GM12878 (cell line): ENCODE measurements at regions not wholly inside any gene's neighbourhood (a gene's known extent, or its start where the extent isn't known, plus 50 kb on each side); places are given as distances from the start of the nearest gene placed in this dataset.

Experiments
- KLF5 ChIP-seq: fragments of 450-650 bp; IDR thresholded peaks from 2 replicates; pipeline ENCODE4 v1.6.1; 2014; ENCODE audit warnings: mild to moderate bottlenecking; ENCODE audit not compliant: partially characterized antibody
- MYB ChIP-seq: fragments of 150-350 bp; IDR thresholded peaks from 2 replicates; pipeline ENCODE4 v1.6.1; 2014; ENCODE audit warnings: mild to moderate bottlenecking, low read depth, low read length, borderline replicate concordance
- NFIC ChIP-seq: IDR thresholded peaks from 2 replicates; pipeline ENCODE4 v1.6.1; 2012; ENCODE audit warnings: low read depth, mild to moderate bottlenecking, inconsistent platforms, low read length, moderate library complexity
- RUNX3 ChIP-seq: IDR thresholded peaks from 2 replicates; pipeline ENCODE4 v1.6.1; 2012; ENCODE audit warnings: low read length, inconsistent platforms
- SIX5 ChIP-seq: IDR thresholded peaks from 2 replicates; pipeline ENCODE4 v1.6.1; 2011; ENCODE audit warnings: mild to moderate bottlenecking, low read depth, low read length, moderate library complexity; ENCODE audit not compliant: severe bottlenecking
- USF2 ChIP-seq: IDR thresholded peaks from 2 replicates; pipeline ENCODE4 v1.6.1; 2011; ENCODE audit warnings: low read depth, low read length, improper control_type of control experiment, borderline replicate concordance
- WRNIP1 ChIP-seq: IDR thresholded peaks from 2 replicates; pipeline ENCODE4 v1.6.1; 2011; ENCODE audit warnings: low read depth, low read length, improper control_type of control experiment, borderline replicate concordance
- TF ChIP-seq, protein P1 (sequence below): fragments of 150-350 bp; IDR thresholded peaks from 2 replicates; pipeline ENCODE4 v1.6.1; 2016; ENCODE audit warnings: low read depth, low read length
- TF ChIP-seq, protein P2 (sequence below): IDR thresholded peaks from 2 replicates; pipeline ENCODE4 v1.6.1; 2012; ENCODE audit warnings: mild to moderate bottlenecking, low read depth, low read length
- TF ChIP-seq, protein P3 (sequence below): fragments of 450-650 bp; IDR thresholded peaks from 2 replicates; pipeline ENCODE4 v1.6.1; 2018; ENCODE audit warnings: borderline replicate concordance, mild to moderate bottlenecking; ENCODE audit not compliant: partially characterized antibody
- TF ChIP-seq, protein P4 (sequence below): IDR thresholded peaks from 2 replicates; pipeline ENCODE4 v1.6.1; 2011; ENCODE audit warnings: low read depth, mild to moderate bottlenecking, low read length, moderate library complexity, borderline replicate concordance; ENCODE audit errors: extremely low read depth

DNA sequence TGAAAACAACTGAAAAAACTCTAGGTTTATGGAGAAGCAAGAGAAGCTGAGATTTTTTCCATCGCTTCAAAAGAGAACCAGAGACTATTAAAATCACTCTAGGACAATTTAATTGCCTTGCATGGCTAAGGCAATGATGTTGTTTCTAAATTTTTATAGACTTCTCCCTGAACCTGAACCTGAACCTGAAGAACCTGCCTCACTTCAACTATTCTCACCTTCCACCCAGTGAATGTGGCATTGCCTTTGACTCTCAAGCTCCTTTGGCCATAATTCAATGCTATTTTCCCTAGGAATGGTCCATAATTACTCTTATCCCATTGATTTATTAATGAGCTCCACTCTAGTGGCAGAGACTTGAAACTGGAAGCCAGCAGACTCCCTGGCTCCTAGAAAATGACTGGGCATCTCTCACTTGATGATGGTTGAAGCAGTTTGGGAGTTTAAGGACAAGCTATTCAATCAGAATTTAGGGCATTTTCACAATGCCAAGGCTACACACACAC is 303.8 kb upstream of the UBE2E3 start (continued):
- TF ChIP-seq, protein P1, sequence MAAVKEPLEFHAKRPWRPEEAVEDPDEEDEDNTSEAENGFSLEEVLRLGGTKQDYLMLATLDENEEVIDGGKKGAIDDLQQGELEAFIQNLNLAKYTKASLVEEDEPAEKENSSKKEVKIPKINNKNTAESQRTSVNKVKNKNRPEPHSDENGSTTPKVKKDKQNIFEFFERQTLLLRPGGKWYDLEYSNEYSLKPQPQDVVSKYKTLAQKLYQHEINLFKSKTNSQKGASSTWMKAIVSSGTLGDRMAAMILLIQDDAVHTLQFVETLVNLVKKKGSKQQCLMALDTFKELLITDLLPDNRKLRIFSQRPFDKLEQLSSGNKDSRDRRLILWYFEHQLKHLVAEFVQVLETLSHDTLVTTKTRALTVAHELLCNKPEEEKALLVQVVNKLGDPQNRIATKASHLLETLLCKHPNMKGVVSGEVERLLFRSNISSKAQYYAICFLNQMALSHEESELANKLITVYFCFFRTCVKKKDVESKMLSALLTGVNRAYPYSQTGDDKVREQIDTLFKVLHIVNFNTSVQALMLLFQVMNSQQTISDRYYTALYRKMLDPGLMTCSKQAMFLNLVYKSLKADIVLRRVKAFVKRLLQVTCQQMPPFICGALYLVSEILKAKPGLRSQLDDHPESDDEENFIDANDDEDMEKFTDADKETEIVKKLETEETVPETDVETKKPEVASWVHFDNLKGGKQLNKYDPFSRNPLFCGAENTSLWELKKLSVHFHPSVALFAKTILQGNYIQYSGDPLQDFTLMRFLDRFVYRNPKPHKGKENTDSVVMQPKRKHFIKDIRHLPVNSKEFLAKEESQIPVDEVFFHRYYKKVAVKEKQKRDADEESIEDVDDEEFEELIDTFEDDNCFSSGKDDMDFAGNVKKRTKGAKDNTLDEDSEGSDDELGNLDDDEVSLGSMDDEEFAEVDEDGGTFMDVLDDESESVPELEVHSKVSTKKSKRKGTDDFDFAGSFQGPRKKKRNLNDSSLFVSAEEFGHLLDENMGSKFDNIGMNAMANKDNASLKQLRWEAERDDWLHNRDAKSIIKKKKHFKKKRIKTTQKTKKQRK = no peak
- TF ChIP-seq, protein P2, sequence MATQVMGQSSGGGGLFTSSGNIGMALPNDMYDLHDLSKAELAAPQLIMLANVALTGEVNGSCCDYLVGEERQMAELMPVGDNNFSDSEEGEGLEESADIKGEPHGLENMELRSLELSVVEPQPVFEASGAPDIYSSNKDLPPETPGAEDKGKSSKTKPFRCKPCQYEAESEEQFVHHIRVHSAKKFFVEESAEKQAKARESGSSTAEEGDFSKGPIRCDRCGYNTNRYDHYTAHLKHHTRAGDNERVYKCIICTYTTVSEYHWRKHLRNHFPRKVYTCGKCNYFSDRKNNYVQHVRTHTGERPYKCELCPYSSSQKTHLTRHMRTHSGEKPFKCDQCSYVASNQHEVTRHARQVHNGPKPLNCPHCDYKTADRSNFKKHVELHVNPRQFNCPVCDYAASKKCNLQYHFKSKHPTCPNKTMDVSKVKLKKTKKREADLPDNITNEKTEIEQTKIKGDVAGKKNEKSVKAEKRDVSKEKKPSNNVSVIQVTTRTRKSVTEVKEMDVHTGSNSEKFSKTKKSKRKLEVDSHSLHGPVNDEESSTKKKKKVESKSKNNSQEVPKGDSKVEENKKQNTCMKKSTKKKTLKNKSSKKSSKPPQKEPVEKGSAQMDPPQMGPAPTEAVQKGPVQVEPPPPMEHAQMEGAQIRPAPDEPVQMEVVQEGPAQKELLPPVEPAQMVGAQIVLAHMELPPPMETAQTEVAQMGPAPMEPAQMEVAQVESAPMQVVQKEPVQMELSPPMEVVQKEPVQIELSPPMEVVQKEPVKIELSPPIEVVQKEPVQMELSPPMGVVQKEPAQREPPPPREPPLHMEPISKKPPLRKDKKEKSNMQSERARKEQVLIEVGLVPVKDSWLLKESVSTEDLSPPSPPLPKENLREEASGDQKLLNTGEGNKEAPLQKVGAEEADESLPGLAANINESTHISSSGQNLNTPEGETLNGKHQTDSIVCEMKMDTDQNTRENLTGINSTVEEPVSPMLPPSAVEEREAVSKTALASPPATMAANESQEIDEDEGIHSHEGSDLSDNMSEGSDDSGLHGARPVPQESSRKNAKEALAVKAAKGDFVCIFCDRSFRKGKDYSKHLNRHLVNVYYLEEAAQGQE = no peak
- TF ChIP-seq KLF5 (no peak), MYB (no peak), SIX5 (no peak), NFIC (no peak), RUNX3 (no peak), USF2 (no peak), WRNIP1 (no peak)
- TF ChIP-seq, protein P3, sequence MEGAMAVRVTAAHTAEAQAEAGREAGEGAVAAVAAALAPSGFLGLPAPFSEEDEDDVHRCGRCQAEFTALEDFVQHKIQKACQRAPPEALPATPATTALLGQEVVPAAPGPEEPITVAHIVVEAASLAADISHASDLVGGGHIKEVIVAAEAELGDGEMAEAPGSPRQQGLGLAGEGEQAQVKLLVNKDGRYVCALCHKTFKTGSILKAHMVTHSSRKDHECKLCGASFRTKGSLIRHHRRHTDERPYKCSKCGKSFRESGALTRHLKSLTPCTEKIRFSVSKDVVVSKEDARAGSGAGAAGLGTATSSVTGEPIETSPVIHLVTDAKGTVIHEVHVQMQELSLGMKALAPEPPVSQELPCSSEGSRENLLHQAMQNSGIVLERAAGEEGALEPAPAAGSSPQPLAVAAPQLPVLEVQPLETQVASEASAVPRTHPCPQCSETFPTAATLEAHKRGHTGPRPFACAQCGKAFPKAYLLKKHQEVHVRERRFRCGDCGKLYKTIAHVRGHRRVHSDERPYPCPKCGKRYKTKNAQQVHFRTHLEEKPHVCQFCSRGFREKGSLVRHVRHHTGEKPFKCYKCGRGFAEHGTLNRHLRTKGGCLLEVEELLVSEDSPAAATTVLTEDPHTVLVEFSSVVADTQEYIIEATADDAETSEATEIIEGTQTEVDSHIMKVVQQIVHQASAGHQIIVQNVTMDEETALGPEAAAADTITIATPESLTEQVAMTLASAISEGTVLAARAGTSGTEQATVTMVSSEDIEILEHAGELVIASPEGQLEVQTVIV = no peak
- TF ChIP-seq, protein P4, sequence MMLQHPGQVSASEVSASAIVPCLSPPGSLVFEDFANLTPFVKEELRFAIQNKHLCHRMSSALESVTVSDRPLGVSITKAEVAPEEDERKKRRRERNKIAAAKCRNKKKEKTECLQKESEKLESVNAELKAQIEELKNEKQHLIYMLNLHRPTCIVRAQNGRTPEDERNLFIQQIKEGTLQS = no peak
